GM18507 (cell line): ENCODE measurements at regions not wholly inside any gene's neighbourhood (a gene's known extent, or its start where the extent isn't known, plus 50 kb on each side); places are given as distances from the start of the nearest gene placed in this dataset.

Experiments
- DNase-seq: peaks from one replicate; pipeline ENCODE4 v3.0.0; 2011; ENCODE audit warnings: low read depth; ENCODE audit not compliant: insufficient read length; ENCODE audit errors: extremely low spot score
- FAIRE-seq: peaks from 2 replicates; lab custom pipeline; 2011; peaks lifted over from hg19 to GRCh38; lab: Jason Lieb, UNC

DNA sequence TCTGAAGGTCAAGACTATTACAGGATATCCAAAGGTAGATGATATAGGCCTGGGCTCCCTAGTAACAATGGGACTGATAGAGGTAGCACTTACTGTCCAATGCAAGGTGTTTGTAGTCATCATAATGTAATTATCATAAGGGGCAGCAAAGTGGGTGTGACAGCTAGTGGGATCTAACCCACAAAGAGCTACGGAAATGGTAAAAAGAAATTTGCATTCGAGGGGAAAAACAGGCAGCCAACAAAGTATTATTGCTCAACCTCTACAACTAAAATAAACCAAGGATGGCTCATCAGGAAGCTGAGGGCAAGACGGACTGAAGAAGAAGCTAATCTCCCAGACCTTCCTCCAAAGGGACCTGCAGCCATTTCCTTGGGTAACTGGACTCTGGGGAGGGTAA is 211.0 kb downstream of the WDR11 start:
- DNase-seq (no peak), FAIRE-seq (no peak)

DNA sequence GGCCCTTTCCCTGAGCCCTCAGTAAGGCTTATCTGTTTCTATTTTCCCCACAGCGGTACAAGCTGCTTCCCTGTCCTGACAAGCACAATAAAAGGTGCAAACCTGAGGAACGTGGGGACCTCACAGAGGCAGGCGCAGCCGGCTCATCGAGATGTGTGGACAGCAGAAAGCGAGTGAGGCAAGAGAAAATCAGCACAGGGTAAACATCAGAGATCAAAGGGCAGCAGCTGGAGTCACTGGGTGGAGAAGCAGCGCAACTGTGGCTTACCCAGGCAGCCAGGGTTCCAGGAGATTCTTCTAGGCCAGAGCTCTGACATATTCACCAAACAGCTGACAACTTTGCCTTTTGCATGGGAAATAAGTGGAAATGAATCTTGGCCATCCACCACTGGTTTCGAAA is 212.6 kb downstream of the WDR11 start:
- FAIRE-seq (no peak), DNase-seq (no peak)

DNA sequence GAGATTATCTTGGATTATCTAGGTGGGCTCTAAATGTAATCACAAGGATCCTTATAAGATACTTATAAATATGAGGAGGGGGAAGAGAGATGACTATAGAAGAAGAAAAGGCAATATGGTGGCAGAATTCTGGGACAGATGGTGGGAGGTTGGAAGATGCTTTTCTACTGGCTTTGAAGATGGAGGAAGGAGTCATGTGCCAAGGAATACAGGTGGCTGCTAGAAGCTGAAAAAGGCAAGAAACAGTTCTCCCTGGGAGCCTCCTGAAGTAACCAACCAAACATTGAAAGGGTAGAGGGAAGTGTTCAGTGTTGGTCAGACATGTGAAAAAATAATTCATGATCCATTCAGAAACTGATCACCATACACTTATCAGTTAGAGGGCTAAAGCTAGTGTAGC is 213.3 kb downstream of the WDR11 start:
- no peak for FAIRE-seq

DNA sequence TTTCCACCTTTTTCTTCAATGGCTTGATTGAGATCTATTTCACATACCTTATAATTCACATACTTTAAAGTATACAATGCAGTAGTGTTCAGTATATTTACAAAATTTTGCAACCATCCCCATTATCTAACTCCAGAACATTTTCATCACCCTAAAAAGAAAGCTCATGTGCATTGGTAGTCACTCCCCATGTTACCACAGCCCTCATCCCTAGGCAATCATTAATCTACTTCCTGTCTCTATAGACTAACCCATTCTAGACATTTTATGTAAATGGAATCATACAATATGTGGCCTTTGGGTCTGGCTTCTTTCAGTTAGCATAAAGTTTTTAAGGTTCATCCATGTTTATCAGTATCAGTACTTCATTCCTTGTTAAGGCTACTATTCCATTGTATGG is 214.2 kb downstream of the WDR11 start:
- DNase-seq (no peak), FAIRE-seq (no peak)

More for the DNA sequence above, 213.3 kb downstream of the WDR11 start:
- no peak for DNase-seq

DNA sequence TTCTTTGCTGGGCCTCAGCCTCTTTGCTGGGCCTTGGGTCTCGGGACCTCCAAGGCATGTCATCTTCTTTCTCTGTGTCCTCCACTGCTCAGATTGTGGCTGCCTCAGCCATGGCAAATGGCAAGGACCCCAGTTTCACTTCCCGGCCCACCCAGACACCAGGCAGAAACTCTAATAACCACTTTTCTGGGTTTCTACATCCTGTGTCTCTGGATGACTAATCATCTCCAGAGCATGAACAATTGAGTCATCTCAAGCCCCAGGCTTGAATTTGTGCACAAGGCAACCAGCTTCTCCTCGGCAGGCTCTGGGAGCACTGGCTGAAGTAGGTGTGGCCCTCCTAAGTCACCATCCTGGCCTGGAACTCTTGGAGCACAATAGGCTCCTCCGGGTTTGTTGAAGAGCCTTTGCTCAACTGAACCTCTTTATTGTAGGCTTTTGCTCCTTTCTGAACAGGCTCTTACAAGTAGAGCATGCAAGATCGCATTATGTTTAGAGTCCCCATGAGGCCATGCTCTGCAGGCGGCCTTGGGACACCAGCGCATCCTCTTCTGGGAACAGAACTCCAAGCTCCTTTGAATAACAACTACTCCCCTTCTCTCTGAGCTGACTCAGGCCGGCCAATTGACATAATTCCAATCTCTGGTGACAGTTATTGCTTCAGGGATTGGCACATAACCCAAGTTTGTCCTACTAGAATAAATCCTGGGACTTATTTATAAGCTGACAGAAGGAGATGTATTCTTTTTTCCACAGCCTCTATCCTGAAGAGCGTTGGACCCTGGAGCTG is 218.1 kb downstream of the WDR11 start:
- FAIRE-seq (peak; percentile 63), DNase-seq (peak; percentile 26)

DNA sequence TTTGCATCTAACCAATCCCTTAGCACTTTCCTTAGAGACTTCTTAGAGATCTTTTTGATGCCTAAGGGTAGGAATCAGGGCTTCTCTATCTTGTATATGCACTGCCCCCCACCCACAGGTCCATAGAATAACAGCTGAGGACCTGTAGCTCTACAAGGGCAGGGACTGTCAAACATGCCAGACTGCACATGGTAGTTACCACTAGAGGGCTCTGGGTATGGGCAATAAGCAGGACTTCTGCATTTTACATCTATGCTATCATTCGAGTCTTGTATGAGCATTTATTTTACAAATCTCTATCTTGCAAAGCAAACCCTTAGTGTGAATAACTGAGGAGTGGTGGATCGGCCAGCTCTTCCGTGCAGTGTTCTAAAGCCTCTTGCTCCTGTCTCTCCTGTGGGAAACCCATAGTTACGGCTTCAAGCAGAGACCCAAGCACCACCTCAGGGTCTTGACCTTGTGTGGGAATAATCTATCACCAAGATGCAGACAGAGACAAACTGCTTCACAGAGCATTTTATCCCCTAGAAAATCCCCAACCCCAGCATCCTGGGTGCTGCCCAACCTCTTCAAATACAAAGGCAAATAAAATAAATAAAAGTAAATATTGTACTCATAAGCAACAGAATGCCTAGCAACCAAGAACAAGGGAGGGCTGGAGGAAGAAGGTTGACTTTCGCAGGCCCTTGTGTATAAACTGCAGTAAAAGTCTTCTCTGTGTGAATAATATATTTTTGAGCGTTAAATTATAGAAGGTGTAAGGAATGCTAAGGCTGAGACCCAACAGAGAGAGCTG is 219.3 kb downstream of the WDR11 start:
- DNase-seq (no peak), FAIRE-seq (no peak)

DNA sequence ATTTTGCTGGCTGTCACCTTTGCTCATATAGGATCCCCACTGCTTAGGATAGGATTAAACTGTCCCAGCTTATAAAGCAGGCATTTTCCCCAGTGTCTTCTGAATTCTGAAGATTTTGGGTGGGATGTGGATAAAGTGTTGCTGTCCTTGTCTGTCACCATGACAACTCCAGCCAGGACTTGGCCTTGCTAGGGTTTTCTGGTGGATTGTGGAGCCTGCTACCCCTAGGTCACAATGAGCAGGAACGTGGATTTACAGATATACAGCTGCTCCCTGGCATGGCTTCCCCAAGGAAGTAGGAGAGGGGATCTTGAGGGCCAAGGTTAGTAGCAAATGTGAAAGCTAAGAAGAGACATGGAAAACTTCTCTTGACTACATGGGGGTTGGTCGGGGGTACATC is 220.7 kb downstream of the WDR11 start:
- no peak for DNase-seq
- no peak for FAIRE-seq

DNA sequence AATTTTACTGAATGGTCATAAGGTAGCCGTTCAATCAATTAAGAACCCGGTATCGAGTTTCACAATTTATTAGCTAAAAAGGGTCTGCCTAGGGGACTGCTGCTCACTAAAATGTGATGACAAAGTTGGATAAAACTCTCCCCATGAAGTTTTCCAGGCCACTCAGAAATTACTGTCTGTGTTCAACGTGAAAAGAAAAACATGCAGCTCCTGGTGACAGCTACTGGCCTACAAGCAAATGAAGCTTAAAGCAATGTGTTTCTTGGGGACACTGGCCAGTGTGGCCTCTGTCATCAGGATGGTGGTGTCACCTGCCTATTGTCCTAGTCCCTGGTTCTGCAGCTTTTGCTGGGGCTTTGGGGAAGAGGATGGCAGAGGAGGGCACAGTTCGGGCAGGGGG is 222.6 kb downstream of the WDR11 start:
- no peak for DNase-seq
- no peak for FAIRE-seq

DNA sequence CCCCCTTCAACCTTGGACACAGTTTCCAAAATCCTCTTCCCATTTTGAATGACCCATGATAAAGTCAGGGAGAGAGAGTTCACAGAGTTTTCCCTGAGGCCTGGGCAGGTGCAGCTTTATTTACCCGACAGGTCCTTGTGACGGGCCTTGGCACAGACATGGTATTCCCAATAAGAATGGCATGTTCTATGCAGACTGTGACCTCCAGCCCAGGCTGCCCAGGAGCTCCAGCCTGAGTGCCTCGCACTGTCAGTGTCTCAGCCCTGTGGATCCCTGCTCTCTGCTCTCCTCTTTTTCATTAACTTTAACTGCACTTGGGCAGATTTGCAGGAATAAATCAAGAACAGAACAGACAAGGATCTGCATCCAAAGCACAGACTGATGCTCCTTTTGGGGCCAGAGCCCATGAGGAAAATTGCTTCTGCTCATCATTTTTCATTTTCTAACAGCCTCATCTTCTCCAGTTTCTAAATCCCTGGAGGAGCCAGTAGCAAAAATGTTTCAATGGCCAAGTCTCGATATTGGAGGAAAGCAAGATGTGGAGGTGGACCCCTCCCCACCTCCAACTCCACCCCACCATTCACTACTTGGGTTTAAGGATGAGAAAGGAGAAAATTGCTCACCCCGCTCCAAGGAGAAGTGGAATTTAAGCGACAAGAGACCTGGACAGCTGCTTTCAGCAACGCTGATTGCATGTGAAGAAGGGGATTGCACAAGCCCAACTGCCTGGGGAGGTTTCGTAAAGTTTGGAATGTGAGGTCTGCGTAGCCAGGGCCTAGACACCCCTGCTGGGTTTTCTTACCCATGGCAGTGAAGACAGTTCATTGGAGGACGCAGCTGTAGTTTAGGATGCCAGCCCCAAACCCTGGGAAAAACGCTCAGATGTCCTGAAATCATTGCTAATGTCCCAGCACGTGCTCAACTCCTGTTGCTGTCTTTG is 225.9 kb downstream of the WDR11 start:
- no peak for FAIRE-seq

DNA sequence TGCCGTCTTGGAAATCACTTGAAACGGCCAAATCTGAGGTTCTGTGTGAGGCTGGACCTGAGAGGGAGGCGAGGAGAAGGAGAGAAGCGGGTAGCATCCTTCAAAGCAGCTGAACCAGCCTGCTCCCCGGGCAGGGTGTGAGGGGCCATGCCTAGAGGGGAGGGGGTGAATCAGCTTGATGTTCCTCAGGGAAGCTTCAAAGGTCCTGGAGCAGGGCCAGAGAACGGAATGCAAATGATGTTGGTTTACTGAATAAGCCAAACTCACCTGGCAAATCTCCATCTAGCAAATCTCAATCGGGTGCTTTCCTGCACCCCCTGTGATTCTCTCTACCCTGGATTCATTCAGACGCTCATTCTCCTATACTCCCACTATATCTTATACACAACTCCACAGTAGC is 226.9 kb downstream of the WDR11 start:
- FAIRE-seq (no peak), DNase-seq (no peak)

More for the DNA sequence above, 225.9 kb downstream of the WDR11 start:
- DNase-seq: no peak

DNA sequence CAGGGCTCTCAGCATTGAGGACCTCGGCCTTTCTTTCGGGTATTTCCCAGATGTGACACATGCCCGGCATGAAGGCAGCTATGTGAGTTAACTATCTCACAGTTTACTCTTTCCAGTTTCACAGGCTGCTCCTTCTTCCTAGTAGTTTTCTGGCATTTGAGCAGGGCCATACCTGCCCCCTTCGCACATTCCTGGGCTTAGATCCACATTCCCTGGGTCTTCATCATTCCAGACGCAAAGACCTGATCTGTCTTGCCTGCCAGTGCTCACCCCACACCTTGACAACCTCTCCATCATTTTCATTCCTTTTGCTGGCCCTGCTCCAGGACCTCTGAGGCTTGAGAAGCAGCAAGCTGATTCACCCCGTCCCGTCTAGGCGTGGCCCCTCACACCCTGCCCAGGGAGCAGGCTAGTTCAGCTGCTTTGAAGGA is 227.5 kb downstream of the WDR11 start:
- FAIRE-seq (no peak), DNase-seq (no peak)

DNA sequence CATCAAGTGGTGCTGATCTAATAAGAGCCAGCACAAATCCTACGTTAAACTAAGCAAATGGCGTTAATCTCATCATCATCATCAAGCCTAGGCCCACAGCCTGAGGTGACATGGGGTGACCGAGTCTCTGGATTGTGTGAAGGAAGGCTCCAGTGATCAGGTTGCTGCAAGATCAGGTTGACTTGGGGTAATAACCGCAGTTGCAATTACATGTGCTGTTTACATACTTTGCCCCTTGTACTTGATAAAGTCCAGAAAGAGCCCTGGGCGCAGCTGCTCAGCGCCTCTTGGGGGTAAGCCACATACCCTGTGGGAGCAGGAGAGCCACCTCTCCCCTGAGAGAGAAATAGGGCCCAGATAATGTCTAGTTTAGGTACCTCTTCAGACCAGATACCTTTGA is 228.1 kb downstream of the WDR11 start:
- no peak for FAIRE-seq
- no peak for DNase-seq

DNA sequence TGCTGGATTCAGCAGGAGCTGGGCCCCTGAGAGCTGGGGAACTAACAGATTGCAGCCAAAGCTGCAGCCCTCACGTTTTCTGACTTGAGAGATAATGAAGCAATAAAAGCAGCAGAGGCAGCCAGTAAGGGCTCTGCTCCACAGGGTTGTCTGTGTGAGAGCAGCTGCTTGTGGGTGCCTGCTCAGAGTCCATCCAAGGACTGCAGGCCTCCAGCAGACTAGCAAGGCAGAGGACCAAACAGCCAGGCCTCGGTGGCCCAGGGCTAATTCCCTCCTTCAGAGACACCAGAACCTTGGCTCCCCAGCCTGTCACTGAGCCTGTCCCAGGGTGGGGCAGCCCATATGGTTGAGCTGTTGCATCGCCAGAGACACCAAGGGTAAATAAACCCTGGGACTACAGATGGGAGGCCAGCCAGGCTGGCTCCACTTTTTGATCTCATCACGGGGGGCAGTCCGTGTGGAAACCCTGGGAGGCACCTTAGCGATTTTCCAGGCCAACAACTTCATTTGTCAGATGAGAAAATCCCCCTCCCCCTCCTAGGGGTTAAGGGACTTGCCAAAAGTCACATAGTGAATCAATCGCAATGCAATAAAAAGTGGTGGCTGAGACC is 229.2 kb downstream of the WDR11 start:
- FAIRE-seq (no peak), DNase-seq (no peak)

DNA sequence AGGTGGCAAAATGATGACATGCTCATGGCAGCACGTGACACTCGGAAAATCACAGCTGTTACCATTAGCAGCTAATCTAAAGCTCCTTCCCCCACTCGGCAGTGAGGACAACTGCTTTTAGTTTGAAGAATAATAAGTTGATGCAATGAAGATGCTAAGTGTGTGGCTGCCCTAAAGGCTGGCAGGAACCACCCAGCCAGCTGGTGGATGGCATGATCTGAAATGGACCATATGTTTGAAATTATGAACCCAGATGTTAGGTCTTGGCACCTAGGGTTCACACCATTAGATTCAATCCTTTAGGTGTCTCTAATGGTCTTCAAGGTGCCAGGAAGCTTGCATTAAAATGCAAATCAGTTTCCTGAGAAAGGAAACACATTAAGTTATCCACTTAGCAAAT is 230.1 kb downstream of the WDR11 start:
- DNase-seq (no peak), FAIRE-seq (no peak)

DNA sequence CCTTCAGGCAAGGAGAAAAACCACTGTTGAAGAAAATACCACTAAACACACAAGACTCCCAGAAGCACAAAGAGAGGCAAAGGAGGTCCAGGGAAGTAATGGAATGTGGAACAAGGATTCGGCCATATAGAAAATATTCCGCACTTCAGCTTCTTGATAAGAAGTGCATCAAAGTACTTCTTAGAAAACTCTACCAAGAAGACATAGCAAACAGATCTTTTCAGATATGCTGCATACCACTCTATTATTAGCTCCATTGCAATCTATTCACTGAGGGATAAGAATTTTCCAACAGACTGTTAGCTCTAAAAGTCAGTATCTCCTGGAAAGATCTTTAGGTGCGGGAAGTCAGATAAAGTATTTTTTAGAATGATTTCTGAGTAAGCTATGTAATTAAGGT is 231.8 kb downstream of the WDR11 start:
- no peak for FAIRE-seq

DNA sequence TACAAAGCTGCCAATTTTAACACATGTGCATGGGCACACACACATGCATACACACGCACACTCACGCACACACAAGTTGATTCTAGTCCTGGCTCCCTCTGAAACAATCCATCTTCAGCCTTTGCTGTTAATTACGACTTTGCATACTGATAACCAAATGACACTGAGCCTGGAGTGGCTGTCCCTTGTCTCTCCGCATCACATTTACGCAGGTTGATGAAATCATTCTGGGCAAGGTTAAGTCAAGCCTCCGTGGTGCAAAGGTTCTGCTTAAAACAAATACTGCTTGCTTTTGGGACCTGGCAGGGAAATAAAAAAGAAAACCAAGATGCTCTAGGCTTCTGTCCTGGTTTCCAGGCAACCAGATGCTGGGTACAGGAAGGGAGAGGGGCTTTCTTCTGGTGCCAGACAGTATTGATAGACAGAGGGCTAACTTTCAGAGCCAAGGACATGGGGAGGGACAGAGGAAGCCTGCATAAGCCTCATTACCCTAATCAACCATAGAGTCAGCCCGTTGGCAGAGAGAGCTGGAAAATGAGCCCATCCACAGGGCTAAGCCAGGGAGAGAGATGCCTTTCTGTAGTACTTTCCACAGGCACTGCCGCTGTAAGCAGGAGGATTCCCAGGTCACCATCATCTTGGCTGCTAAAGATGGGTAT is 233.0 kb downstream of the WDR11 start:
- no peak for DNase-seq
- FAIRE-seq: no peak

More for the DNA sequence above, 231.8 kb downstream of the WDR11 start:
- no peak for DNase-seq

DNA sequence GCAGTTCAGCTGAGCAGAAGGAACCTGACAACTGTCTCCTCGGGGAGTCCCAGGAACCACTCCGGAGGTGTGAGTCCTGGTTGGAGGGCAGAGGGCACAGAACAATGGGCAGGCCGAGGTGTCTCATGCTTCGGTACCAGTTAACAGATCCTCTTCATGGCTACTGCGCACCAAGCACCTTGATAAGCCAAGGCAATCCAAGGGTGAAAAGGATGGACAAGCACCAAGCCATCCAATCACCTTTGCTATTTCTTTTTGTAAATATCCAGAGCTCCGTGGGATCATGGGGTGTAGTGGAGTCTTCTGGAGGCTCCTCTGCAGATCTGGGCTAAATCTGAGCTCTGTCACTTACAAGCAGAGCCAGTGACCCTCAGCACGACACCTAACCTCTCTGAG is 233.5 kb downstream of the WDR11 start:
- DNase-seq: no peak

DNA sequence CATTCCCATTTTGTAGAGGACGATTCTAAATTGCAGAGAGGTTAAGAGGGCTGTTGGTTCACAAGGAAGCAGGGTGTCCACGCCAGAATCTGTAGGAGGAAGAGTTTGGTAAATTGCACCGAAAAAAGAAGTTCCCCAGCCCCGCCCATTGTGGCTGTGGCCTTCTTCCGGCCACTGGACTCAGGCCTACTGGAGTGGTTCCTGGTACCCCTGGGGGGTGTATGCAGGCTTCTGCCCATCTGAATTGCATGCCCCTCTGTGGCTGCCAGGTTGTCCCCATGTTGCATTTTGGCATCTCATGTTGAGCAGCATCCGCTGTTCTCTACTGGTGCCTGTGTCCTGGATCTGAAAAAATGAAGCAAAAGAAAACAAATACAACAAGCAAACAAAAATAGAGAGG is 234.2 kb downstream of the WDR11 start:
- no peak for DNase-seq

More for the DNA sequence above, 233.5 kb downstream of the WDR11 start:
- no peak for FAIRE-seq

DNA sequence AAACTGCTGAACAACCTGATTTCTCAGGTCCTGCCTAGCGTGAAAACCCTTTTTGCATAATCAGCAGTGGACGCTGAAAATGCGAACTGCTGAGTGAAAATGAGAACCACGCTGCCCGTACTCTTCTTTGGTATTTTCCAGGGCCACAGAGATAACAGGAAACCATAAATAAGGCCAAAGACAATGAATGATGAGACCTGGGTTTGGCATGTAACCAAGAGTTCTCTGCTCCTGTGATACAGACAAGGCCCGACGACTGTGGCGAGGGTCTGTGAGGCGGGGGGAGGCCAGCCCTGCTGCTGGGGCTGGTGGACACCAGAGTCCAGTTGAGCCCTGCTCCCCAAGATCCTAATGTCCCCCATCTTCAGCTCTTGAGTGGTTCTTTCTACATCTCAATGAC is 236.0 kb downstream of the WDR11 start:
- DNase-seq (no peak), FAIRE-seq (no peak)

More for the DNA sequence above, 234.2 kb downstream of the WDR11 start:
- no peak for FAIRE-seq
